HT1080 (cell line): ENCODE measurements at regions not wholly inside any gene's neighbourhood (a gene's known extent, or its start where the extent isn't known, plus 50 kb on each side); places are given as distances from the start of the nearest gene placed in this dataset.
"Not testable (repeated sequence)": the region's sequence is repeated elsewhere in the genome, so short reads cannot be mapped to it uniquely, and the experiment has no call there.

Source experiments
- DNase-seq: peaks from one replicate; pipeline ENCODE4 v3.0.0-alpha.2; 2015; ENCODE audit warnings: low read depth

- DNase-seq, result not testable (repeated sequence)
These were observed 144.9 kb upstream of the APOOL start for GRCh38 chrX:84858771-84859170.

- no peak for DNase-seq
These were observed 138.6 kb upstream of the APOOL start for GRCh38 chrX:84865113-84865512.

GRCh38 chrX:84870281-84870680 is 133.4 kb upstream of the APOOL start:
- DNase-seq, result not testable (repeated sequence)

GRCh38 chrX:84872160-84872771 is 131.4 kb upstream of the APOOL start:
- DNase-seq, result not testable (repeated sequence)

GRCh38 chrX:84873176-84873575 is 130.5 kb upstream of the APOOL start:
- no peak for DNase-seq

GRCh38 chrX:84876876-84877275 is 126.8 kb upstream of the APOOL start:
- DNase-seq, result no peak

- DNase-seq, result no peak
These were observed 109.8 kb upstream of the APOOL start for GRCh38 chrX:84893897-84894296.

- DNase-seq, result peak; percentile 0
These were observed 96.2 kb upstream of the APOOL start for GRCh38 chrX:84907324-84907968.

- DNase-seq, result no peak
These were observed 94.5 kb upstream of the APOOL start for GRCh38 chrX:84909151-84909550.

GRCh38 chrX:84924624-84925023 is 79.1 kb upstream of the APOOL start:
- DNase-seq, result no peak

GRCh38 chrX:84932814-84933213 is 70.9 kb upstream of the APOOL start:
- no peak for DNase-seq

GRCh38 chrX:84933956-84934556 is 69.6 kb upstream of the APOOL start:
- DNase-seq, result no peak
